Loucy (cell line): ENCODE measurements at regions not wholly inside any gene's neighbourhood (a gene's known extent, or its start where the extent isn't known, plus 50 kb on each side); places are given as distances from the start of the nearest gene placed in this dataset.
"Not testable (repeated sequence)": the region's sequence is repeated elsewhere in the genome, so short reads cannot be mapped to it uniquely, and the experiment has no call there.

ENCODE experiments used
- EZH2phosphoT487 ChIP-seq: fragments of 200-600 bp; IDR thresholded peaks from 2 replicates; pipeline ENCODE4 v1.6.1; 2018; ENCODE audit warnings: antibody characterized with exemption, mild to moderate bottlenecking, moderate library complexity, borderline replicate concordance
- TF ChIP-seq, protein P1 (sequence below): fragments of 200-600 bp; sonication (generic); conservative IDR thresholded peaks from 2 replicates; pipeline ENCODE4 v1.5.1; 2014; ENCODE audit warnings: mild to moderate bottlenecking, antibody characterized with exemption, low read length

DNA sequence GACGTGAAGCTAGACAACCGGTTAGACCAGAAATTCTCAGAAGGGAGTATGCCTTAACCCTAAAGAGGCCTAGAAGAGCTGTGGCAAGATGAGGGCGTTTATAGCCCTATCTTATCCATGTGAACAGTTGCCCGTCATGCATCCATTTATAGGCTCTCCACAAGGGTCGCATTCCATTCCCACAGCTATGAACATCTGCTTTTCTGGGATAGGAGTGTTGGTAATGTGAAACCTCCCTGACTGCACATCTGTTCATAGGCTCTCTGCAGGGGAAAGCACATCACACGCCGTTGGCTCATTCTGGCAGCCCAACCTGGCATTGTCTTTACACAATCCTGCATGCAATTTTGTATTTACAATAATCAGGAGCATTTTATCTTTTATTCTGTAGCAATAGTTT is 485.6 kb downstream of the ACTR3B start:
- TF ChIP-seq, protein P1, sequence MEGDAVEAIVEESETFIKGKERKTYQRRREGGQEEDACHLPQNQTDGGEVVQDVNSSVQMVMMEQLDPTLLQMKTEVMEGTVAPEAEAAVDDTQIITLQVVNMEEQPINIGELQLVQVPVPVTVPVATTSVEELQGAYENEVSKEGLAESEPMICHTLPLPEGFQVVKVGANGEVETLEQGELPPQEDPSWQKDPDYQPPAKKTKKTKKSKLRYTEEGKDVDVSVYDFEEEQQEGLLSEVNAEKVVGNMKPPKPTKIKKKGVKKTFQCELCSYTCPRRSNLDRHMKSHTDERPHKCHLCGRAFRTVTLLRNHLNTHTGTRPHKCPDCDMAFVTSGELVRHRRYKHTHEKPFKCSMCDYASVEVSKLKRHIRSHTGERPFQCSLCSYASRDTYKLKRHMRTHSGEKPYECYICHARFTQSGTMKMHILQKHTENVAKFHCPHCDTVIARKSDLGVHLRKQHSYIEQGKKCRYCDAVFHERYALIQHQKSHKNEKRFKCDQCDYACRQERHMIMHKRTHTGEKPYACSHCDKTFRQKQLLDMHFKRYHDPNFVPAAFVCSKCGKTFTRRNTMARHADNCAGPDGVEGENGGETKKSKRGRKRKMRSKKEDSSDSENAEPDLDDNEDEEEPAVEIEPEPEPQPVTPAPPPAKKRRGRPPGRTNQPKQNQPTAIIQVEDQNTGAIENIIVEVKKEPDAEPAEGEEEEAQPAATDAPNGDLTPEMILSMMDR = not testable (repeated sequence)
- not testable (repeated sequence) for TF ChIP-seq EZH2phosphoT487
